SJCRH30 (cell line): ENCODE measurements at regions not wholly inside any gene's neighbourhood (a gene's known extent, or its start where the extent isn't known, plus 50 kb on each side); places are given as distances from the start of the nearest gene placed in this dataset.

Experiments used
- DNase-seq, 2 experiments: peaks; one replicate each; pipeline ENCODE4 v3.0.0-alpha.2; 2015 to 2020
- H3K27ac ChIP-seq: fragments of 250-450 bp; sonication (Bioruptor Pico); 2 replicates; pipeline ENCODE4 v1.5.1; 2020; ENCODE audit warnings: mild to moderate bottlenecking, moderate library complexity
- H3K27me3 ChIP-seq: fragments of 250-450 bp; sonication (Bioruptor Pico); 2 replicates; pipeline ENCODE4 v1.5.1; 2020; ENCODE audit warnings: mild to moderate bottlenecking, moderate library complexity
- H3K36me3 ChIP-seq: fragments of 250-450 bp; sonication (Bioruptor Pico); 2 replicates; pipeline ENCODE4 v1.5.1; 2020; ENCODE audit warnings: mild to moderate bottlenecking, moderate library complexity
- H3K4me1 ChIP-seq: fragments of 250-450 bp; sonication (Bioruptor Pico); 2 replicates; pipeline ENCODE4 v1.5.1; 2020; ENCODE audit warnings: mild to moderate bottlenecking, moderate library complexity
- H3K4me3 ChIP-seq: fragments of 250-450 bp; sonication (Bioruptor Pico); 2 replicates; pipeline ENCODE4 v1.5.1; 2020; ENCODE audit warnings: mild to moderate bottlenecking, moderate library complexity
- H3K9me3 ChIP-seq: fragments of 250-450 bp; sonication (Bioruptor Pico); replicated peaks from 2 replicates; pipeline ENCODE4 v1.5.1; 2020; ENCODE audit warnings: mild to moderate bottlenecking, moderate library complexity

DNA sequence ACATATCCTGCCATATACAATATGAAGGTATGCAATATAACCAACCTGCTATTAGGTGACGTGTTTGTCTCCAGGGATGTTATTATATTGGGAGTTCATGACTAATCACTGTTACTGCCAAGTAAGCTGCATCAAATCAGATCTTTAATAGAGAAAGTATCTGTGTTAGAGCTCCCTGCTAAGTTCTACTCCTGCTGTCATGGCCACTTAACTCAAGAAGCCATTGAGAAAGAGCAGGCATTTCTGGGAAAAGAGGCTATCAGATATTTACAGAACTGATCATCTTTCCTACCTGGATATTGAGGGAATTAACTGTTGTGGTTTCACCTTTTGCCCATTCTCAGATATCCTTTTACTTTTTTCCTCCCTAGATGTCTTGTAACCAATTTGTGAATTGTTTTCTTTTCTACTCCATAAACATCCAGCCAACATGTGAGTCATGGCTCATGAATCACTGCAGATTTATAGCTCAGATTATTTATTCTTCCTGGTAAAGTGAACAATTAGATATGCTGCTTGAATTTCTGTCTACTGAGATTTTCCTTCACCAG, 634.8 kb upstream of the FAM174A start:
- Histone ChIP-seq H3K9me3 (no peaks in the 10 kb centered on the region), H3K36me3 (no peaks in the 10 kb centered on the region), H3K27me3 (no peaks in the 10 kb centered on the region), H3K4me1 (peaks cover 17% of the 10 kb centered on the region), H3K4me3 (no peak overlapping the region), H3K27ac (peak overlapping the region; percentile 64)
- peak; percentile 22 to 65 for DNase-seq

DNA sequence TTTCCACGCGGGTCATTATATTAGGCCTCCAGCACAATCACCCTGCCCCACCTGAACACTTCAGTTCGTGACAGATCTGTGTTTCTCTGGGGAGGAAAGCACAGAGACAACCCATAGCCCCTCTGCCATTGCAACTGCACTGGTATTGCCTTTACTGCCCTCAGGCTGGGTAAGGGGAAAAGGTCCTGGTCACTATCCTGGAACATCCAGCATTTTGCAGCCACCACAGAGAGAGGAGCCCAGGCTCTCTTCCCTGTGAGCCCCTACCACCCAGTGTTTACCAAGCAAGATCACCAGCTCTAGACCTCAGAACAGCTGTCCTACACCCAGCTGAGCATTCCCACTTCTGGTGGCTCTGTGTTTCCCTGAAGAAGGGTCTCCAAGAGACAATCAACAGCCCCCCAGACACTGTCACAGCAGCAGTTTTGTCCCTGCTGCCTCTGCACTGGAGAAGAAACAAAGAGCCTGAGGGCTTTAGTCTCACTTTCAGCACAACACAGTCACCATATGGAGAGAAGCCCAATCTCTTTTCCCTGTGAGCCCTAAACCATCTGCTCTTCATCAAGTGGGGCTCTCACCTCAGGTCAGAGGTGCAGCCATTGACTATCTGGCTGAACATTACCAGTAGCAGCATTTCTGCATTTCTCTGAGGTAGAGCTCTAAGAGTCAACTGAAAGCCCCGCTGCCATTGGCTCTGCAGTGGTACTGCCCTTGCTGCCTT, 655.2 kb upstream of the FAM174A start:
- no peak overlapping the region for H3K27ac ChIP-seq
- H3K4me1 ChIP-seq = no peaks in the 10 kb centered on the region
- no peaks in the 10 kb centered on the region for H3K27me3 ChIP-seq
- H3K4me3 ChIP-seq = no peak overlapping the region
- H3K36me3 ChIP-seq = no peaks in the 10 kb centered on the region
- peak in 1 of 2 experiments; percentile 13 for DNase-seq
- H3K9me3 ChIP-seq = no peaks in the 10 kb centered on the region

DNA sequence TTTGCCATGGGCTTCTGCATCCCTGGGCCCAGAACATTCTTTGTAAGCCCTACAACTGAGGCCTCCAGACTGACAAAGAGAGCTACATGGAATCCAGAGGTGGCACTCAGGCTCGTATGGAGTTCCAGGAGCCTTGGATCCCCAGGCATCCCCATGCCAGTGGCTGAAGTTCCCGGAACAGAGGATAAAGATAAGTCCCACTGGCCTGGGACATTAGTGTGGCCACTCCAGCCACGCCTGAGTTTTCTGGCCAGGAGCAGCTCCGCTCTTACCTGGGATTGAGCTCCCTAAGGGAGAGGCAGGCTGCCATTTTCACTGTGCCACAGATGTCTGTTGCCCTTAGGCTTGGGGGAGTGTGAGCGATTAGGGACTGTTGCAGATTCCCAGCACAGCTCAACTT, 656.3 kb upstream of the FAM174A start:
- no peaks in the 10 kb centered on the region for H3K27me3 ChIP-seq

DNA sequence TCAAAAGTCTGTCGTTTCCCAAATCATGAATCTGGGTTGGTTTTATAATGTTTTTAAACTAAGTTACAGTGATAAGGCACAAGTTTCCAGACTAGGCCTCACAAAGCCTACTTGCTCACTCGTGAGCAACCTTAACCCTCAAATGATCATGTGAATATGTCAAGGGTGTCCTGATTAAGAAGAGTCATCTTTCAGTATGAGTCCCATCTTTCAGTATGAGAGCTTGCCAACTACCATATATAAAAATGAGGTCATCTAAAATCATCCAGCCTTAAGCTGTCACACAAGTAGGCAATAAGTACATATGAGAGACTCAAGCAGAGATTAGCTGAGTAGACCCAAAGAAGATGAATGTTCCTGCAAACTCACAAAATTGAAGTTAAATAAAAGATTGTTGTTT, 668.4 kb upstream of the FAM174A start:
- H3K27ac ChIP-seq = no peak overlapping the region
- H3K4me3 ChIP-seq = no peak overlapping the region
- no peak for DNase-seq
- H3K4me1 ChIP-seq = no peaks in the 10 kb centered on the region
- H3K36me3 ChIP-seq = no peaks in the 10 kb centered on the region
- no peaks in the 10 kb centered on the region for H3K27me3 ChIP-seq
- H3K9me3 ChIP-seq = no peaks in the 10 kb centered on the region

More for the DNA sequence above, 656.3 kb upstream of the FAM174A start:
- no peak for DNase-seq
- H3K9me3 ChIP-seq = no peaks in the 10 kb centered on the region
- H3K4me1 ChIP-seq = no peaks in the 10 kb centered on the region
- no peaks in the 10 kb centered on the region for H3K36me3 ChIP-seq
- H3K4me3 ChIP-seq = no peak overlapping the region
- no peak overlapping the region for H3K27ac ChIP-seq

DNA sequence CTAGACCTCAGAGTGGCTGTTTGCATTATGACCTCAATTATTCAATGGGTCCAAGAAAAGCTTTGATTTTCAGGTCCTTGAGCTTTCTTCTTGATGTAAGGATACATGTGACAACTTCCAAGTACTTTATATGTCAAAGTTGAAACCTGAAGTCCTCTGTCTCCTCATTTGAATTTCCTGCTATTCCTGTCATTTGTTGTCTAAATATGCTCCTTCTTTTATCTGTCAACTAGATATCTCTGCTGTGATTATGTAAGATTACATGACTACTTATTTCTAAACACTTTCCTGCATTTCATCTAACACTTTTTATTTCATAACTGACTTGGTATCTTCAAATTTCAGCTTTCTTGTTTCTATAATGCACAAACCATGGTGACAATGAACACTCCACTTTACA, 670.0 kb upstream of the FAM174A start:
- DNase-seq = no peak
- Histone ChIP-seq H3K9me3 (no peaks in the 10 kb centered on the region), H3K4me1 (no peaks in the 10 kb centered on the region), H3K4me3 (no peak overlapping the region), H3K27ac (no peak overlapping the region), H3K27me3 (no peaks in the 10 kb centered on the region), H3K36me3 (no peaks in the 10 kb centered on the region)

DNA sequence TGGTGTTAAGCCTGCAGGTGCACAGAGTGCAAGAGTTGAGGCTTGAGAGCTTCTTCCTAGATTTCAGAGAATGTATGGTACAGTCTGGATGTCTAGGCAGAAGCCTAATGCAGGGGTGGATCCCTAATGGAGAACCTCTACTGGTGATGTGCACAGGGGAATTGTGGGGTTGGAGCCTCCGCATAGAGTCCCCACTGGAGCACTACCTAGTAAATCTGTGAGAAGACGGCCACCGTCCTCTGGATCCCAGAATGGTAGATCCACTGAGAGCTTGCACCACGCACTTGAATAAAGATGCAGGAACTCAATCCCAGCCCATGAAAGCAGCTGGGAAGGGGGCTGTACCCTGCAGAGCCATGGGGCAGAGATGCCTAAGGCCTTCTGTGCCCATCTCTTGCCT, 699.4 kb upstream of the FAM174A start:
- Histone ChIP-seq H3K9me3 (no peaks in the 10 kb centered on the region), H3K4me1 (no peaks in the 10 kb centered on the region), H3K27ac (no peak overlapping the region), H3K27me3 (no peaks in the 10 kb centered on the region), H3K36me3 (no peaks in the 10 kb centered on the region), H3K4me3 (no peak overlapping the region)
- no peak for DNase-seq

DNA sequence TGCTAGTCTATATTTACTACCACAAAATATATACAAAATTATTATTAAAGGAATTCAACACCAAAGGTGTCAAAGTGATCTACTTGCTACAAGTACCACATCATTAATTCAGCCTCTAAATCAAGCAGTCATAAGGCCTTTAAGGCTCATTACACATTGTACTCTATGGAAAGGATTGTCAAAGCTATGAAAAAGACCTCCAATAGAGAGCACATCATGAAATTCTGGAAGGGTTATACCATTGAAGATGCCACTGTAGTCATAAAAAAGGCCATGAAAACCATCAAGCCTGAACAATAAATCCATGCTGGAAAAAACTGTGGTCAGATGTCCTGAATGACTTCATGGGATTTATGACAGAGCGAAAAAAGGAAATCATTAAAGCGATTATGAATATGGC, 708.0 kb upstream of the FAM174A start:
- H3K4me1 ChIP-seq = no peaks in the 10 kb centered on the region
- no peaks in the 10 kb centered on the region for H3K36me3 ChIP-seq
- no peak for DNase-seq
- H3K27me3 ChIP-seq = no peaks in the 10 kb centered on the region
- H3K27ac ChIP-seq = no peak overlapping the region
- H3K9me3 ChIP-seq = no peaks in the 10 kb centered on the region; the same call in 1 of the 2 replicates
- H3K4me3 ChIP-seq = no peak overlapping the region

DNA sequence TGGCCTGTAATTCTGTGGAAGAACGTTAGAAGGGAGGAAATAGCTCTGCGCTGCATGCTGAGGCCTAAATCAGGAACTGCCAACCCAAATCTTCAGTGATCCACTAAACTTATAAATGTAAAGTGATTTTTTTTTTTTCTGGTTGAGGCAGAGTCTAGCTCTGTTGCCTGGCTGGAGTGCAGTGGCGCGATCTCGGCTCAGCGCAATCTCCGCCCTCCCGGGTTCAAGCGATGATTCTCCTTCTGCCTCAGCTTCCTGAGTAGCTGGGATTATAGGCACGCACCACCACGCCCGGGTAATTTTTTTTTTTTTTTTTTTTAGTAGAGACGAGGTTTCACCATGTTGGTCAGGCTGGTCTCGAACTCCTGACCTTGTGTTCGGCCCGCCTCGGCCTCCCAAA, 717.4 kb upstream of the FAM174A start:
- Histone ChIP-seq H3K9me3 (no peaks in the 10 kb centered on the region), H3K27ac (no peak overlapping the region), H3K27me3 (no peaks in the 10 kb centered on the region), H3K4me1 (no peaks in the 10 kb centered on the region), H3K36me3 (no peaks in the 10 kb centered on the region), H3K4me3 (no peak overlapping the region)
- no peak for DNase-seq

DNA sequence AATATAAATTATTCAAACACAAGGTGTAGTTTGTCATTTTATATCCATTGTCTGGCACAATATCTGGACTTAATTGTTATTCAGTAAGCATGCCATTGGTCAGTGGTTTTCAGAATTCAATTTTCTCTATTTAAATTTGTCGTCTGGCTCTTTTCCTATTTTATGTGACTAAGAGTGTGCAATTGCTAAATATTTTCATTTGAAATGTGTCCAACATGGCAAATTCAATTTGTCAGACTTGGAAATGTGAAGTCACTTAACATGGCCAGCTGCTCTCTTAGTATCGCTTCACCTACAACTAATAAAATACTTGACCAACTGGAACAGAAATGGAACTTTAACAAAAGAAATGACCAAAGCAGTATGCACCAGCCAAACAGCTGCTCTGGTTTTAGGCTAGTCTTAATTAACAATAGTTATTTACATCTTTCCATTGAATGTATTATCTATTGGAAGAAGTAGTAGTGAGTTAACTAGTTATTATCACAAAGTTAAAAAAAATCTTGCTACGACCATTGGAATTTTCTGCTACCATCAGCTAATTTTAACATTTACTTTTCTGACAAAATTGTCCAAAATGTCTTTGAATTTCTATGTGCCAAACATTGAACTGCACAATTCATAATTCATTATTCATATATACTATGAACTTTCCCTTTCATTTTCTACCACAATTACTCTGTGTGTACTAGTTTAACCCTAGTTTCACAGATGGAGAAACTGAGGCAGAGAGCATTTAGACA, 720.7 kb upstream of the FAM174A start:
- Histone ChIP-seq H3K9me3 (no peaks in the 10 kb centered on the region), H3K4me1 (no peaks in the 10 kb centered on the region), H3K36me3 (no peaks in the 10 kb centered on the region), H3K4me3 (no peak overlapping the region), H3K27me3 (no peaks in the 10 kb centered on the region), H3K27ac (no peak overlapping the region)
- no peak for DNase-seq

DNA sequence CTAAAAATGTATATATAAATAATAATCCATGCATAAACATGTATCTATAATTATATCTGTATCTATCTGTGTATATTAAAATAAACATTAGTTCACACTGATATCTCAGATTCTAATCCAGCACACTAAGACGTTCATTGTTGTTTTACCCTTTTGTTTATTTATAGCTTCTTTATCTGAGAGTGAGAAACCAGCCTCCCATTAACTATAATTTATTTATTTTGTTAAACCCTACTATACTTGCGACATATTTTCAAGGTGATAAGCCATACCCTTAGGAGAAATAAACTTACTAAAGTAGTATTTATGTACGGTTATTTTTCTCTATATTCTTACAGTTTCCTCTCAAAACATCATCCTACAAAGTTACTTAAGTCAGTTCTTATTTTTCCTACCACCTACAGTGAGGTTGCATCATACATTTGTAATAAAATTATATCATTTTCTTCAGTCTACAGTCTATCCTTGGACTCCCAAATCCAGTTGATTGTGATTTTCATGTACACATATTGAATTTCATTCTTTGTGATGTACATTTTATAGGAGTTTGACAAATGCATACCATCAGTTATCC, 726.4 kb upstream of the FAM174A start:
- Histone ChIP-seq H3K27me3 (no peaks in the 10 kb centered on the region), H3K9me3 (no peaks in the 10 kb centered on the region), H3K4me1 (no peaks in the 10 kb centered on the region), H3K36me3 (no peaks in the 10 kb centered on the region), H3K4me3 (no peak overlapping the region), H3K27ac (no peak overlapping the region)
- no peak for DNase-seq

DNA sequence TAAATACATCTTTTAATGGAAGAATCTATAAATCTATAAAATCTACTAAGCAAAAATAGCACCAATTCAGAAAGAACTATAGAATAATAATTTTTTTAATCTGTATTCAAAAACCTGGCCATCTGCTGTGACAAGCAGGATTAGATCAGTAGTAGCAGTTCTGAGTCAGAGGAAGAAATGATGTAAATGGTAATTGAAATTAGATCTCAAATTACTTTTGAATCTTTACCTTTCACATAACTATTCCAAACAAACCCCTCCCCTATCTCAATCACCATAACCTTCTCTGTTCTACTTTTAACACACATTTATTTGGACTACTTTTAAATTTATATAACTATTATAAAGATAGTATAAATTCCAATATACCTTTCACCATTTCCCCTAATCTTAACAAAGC, 727.8 kb upstream of the FAM174A start:
- no peaks in the 10 kb centered on the region for H3K36me3 ChIP-seq
- H3K4me1 ChIP-seq = no peaks in the 10 kb centered on the region
- DNase-seq = no peak

DNA sequence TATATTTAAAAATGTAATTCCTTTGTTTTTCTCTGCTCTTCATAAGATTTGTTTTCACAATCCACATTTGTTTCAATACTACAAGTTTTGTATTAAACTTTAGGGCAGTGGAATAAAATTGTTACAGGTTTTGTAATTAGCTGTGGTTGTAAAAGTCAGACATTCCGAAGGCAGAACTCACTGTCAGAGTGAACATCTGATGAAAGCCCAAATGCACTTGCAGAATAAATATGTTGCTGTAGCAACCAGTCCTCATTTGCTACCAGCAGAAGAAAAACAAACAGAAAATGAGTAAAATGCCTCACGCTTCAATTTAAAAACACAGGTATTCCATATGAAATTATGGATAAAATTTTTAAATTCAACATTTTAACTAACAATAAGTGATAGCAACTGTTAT, 740.1 kb upstream of the FAM174A start:
- no peaks in the 10 kb centered on the region for H3K27me3 ChIP-seq
- no peak overlapping the region for H3K4me3 ChIP-seq
- no peak for DNase-seq
- H3K4me1 ChIP-seq = no peaks in the 10 kb centered on the region
- no peak overlapping the region for H3K27ac ChIP-seq
- no peaks in the 10 kb centered on the region for H3K36me3 ChIP-seq
- H3K9me3 ChIP-seq = no peaks in the 10 kb centered on the region

More for the DNA sequence above, 727.8 kb upstream of the FAM174A start:
- Histone ChIP-seq H3K9me3 (no peaks in the 10 kb centered on the region), H3K4me3 (no peak overlapping the region), H3K27me3 (no peaks in the 10 kb centered on the region), H3K27ac (no peak overlapping the region)

DNA sequence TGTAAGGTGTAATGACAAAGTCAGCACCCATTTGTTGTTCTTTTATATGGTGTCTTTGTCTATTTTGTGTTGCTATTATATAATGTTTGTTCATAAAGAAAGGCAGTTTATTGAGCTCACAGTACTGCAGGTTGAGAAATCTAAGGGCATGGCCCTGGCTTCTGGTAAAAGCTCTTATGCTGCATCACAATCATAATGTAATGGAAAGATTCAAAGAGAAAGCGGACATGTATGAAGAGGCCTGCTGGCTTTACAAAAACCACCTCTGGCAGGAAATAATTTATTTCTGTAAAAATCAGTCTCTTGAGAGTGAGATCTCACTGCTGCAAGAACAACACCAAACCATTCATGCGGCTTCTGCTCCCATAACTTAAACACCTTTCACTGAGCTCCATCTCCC, 746.7 kb upstream of the FAM174A start:
- Histone ChIP-seq H3K27ac (no peak overlapping the region), H3K4me3 (no peak overlapping the region), H3K27me3 (no peaks in the 10 kb centered on the region), H3K4me1 (no peaks in the 10 kb centered on the region), H3K36me3 (no peaks in the 10 kb centered on the region), H3K9me3 (no peaks in the 10 kb centered on the region)
- DNase-seq = no peak

DNA sequence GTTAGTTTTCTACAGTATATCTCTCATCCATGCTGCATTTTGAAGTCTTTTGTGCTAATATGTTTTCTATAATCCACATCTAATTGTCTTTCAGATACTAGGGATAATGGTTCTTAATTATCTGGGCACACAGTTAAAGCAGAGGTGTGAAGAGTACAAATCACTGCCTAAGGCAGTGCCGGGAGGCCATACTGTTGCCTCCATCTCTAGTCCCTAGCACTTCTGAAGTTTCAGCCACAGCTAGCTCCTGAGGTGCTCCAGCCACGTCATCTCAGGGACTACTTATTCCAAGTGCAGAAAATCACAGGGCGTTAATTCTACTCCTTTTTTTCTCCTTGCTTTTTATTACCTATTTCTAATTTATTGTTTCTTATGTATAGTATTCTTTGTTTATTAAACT, 760.0 kb upstream of the FAM174A start:
- Histone ChIP-seq H3K27ac (no peak overlapping the region), H3K27me3 (no peaks in the 10 kb centered on the region), H3K4me3 (no peak overlapping the region), H3K36me3 (no peaks in the 10 kb centered on the region; the same call in 1 of the 2 replicates), H3K9me3 (no peaks in the 10 kb centered on the region), H3K4me1 (0 out of 2 replicates have a peak, but pooled peaks cover 4% of the 10 kb centered on the region)
- no peak for DNase-seq

DNA sequence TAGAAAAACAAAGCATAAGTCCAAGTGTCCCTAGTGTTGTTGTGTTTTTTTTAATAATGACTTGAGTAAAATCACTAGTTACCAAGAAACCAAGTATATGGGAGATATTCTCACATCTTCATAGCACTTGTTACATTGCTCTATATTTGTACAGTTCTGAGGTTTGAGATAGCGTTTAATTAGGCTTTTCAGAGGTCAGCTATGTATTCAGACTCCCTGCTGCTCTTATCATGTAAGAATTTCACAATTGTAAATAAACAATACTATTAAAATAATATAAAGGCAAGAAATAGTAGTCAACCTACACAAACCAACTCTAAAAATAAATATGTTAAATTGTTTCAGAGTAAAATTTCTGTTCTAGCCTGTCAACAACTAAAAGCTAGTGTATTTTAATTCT, 761.9 kb upstream of the FAM174A start:
- no peak overlapping the region for H3K4me3 ChIP-seq
- no peaks in the 10 kb centered on the region for H3K9me3 ChIP-seq
- no peak for DNase-seq
- no peaks in the 10 kb centered on the region for H3K27me3 ChIP-seq
- H3K27ac ChIP-seq = no peak overlapping the region
- 0 out of 2 replicates have a peak, but pooled peaks cover 4% of the 10 kb centered on the region for H3K4me1 ChIP-seq
- no peaks in the 10 kb centered on the region; the same call in 1 of the 2 replicates for H3K36me3 ChIP-seq
